GM18498 (cell line): ENCODE measurements at regions not wholly inside any gene's neighbourhood (a gene's known extent, or its start where the extent isn't known, plus 50 kb on each side); places are given as distances from the start of the nearest gene placed in this dataset.

Source experiments
- ATAC-seq: cut with Tn5 transposase; IDR thresholded peaks from one replicate; pipeline ENCODE4 v1.9.1; 2021; ENCODE audit warnings: mild to moderate bottlenecking, moderate library complexity; ENCODE audit not compliant: unreplicated experiment

GRCh38 chr15:69990566-69991421 is 106.9 kb downstream of the TLE3 start:
- no peak for ATAC-seq

- ATAC-seq, result no peak
Measured at GRCh38 chr15:69991551-69991980, 106.2 kb downstream of the TLE3 start.

GRCh38 chr15:69992348-69992747 is 105.4 kb downstream of the TLE3 start:
- no peak for ATAC-seq

GRCh38 chr15:69994429-69995205 is 103.1 kb downstream of the TLE3 start:
- no peak for ATAC-seq

GRCh38 chr15:69996321-69997160 is 101.2 kb downstream of the TLE3 start:
- ATAC-seq, result no peak

GRCh38 chr15:69997161-69997485 is 100.6 kb downstream of the TLE3 start:
- ATAC-seq, result no peak
